Testis (tissue), 2 donors: ENCODE measurements at regions not wholly inside any gene's neighbourhood (a gene's known extent, or its start where the extent isn't known, plus 50 kb on each side); places are given as distances from the start of the nearest gene placed in this dataset.

ENCODE experiments used
- POLR2A ChIP-seq: fragments of 450-650 bp; IDR thresholded peaks from one replicate; pipeline ENCODE4 v1.6.1; 2017; ENCODE audit warnings: antibody characterized with exemption, mild to moderate bottlenecking, moderate library complexity
- TF ChIP-seq, protein P1 (sequence below), 3 experiments: fragments of 450-650 bp in 2 of 3; fragments of 200-600 bp in 1 of 3; sonication (generic) in 1 of 3; IDR thresholded peaks; one replicate each; pipeline ENCODE4 v1.5.1; 2016 to 2019; ENCODE audit warnings: antibody characterized with exemption in 3 of 3, mild to moderate bottlenecking in 2 of 3, moderate library complexity in 1 of 3

- TF ChIP-seq, protein P1, sequence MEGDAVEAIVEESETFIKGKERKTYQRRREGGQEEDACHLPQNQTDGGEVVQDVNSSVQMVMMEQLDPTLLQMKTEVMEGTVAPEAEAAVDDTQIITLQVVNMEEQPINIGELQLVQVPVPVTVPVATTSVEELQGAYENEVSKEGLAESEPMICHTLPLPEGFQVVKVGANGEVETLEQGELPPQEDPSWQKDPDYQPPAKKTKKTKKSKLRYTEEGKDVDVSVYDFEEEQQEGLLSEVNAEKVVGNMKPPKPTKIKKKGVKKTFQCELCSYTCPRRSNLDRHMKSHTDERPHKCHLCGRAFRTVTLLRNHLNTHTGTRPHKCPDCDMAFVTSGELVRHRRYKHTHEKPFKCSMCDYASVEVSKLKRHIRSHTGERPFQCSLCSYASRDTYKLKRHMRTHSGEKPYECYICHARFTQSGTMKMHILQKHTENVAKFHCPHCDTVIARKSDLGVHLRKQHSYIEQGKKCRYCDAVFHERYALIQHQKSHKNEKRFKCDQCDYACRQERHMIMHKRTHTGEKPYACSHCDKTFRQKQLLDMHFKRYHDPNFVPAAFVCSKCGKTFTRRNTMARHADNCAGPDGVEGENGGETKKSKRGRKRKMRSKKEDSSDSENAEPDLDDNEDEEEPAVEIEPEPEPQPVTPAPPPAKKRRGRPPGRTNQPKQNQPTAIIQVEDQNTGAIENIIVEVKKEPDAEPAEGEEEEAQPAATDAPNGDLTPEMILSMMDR (IDR thresholded peaks at IDR 0.05): no peak
- no peak for TF ChIP-seq POLR2A
These were observed 129.8 kb upstream of the CACNA1E start for GRCh38 chr1:181353526-181353925.
